Activated naive CD4-positive, alpha-beta T cell treated with Interleukin-2 at 50 U/mL for 16 hours (primary cell): ENCODE measurements at regions not wholly inside any gene's neighbourhood (a gene's known extent, or its start where the extent isn't known, plus 50 kb on each side); places are given as distances from the start of the nearest gene placed in this dataset.
"Not testable (repeated sequence)": the region's sequence is repeated elsewhere in the genome, so short reads cannot be mapped to it uniquely, and the experiment has no call there.

Experiments
- DNase-seq: peaks from one replicate; pipeline ENCODE4 v3.0.0-alpha.2; 2020

GRCh38 chr1:82795508-82796149, 994.9 kb downstream of the ADGRL2 start:
- DNase-seq = no peak

GRCh38 chr1:82792151-82792550, 991.4 kb downstream of the ADGRL2 start:
- DNase-seq = no peak

- DNase-seq = no peak
Observed at GRCh38 chr1:82790556-82790955, 989.8 kb downstream of the ADGRL2 start.

- no peak for DNase-seq
Observed at GRCh38 chr1:82788660-82789059, 987.9 kb downstream of the ADGRL2 start.

GRCh38 chr1:82788038-82788437, 987.3 kb downstream of the ADGRL2 start:
- no peak for DNase-seq

- DNase-seq = no peak
Observed at GRCh38 chr1:82786883-82787282, 986.1 kb downstream of the ADGRL2 start.

GRCh38 chr1:82785268-82785790, 984.6 kb downstream of the ADGRL2 start:
- no peak for DNase-seq

GRCh38 chr1:82783044-82783443, 982.3 kb downstream of the ADGRL2 start:
- no peak for DNase-seq

- no peak for DNase-seq
Observed at GRCh38 chr1:82782599-82782998, 981.9 kb downstream of the ADGRL2 start.

- no peak for DNase-seq
Observed at GRCh38 chr1:82778612-82779011, 977.9 kb downstream of the ADGRL2 start.

- no peak for DNase-seq
Observed at GRCh38 chr1:82777240-82777639, 976.5 kb downstream of the ADGRL2 start.

- not testable (repeated sequence) for DNase-seq
Observed at GRCh38 chr1:82776730-82777129, 976.0 kb downstream of the ADGRL2 start.

- DNase-seq = no peak
Observed at GRCh38 chr1:82775406-82776000, 974.8 kb downstream of the ADGRL2 start.

GRCh38 chr1:82762829-82763532, 962.2 kb downstream of the ADGRL2 start:
- DNase-seq = no peak

GRCh38 chr1:82759035-82759434, 958.3 kb downstream of the ADGRL2 start:
- no peak for DNase-seq

- DNase-seq = no peak
Observed at GRCh38 chr1:82755671-82756070, 954.9 kb downstream of the ADGRL2 start.

- DNase-seq = no peak
Observed at GRCh38 chr1:82755191-82755590, 954.5 kb downstream of the ADGRL2 start.

- DNase-seq = no peak
Observed at GRCh38 chr1:82752046-82752445, 951.3 kb downstream of the ADGRL2 start.

GRCh38 chr1:82733645-82734044, 932.9 kb downstream of the ADGRL2 start:
- DNase-seq = no peak

GRCh38 chr1:82731216-82731615, 930.5 kb downstream of the ADGRL2 start:
- DNase-seq = no peak

- DNase-seq = no peak
Observed at GRCh38 chr1:82728206-82728605, 927.5 kb downstream of the ADGRL2 start.

- DNase-seq = no peak
Observed at GRCh38 chr1:82724246-82724645, 923.5 kb downstream of the ADGRL2 start.

- no peak for DNase-seq
Observed at GRCh38 chr1:82722608-82723007, 921.9 kb downstream of the ADGRL2 start.

- no peak for DNase-seq
Observed at GRCh38 chr1:82721702-82722101, 921.0 kb downstream of the ADGRL2 start.
